ENCODE measurements at regions not wholly inside any gene's neighbourhood (a gene's known extent, or its start where the extent isn't known, plus 50 kb on each side); places are given as distances from the start of the nearest gene placed in this dataset.
"Not testable (repeated sequence)": the region's sequence is repeated elsewhere in the genome, so short reads cannot be mapped to it uniquely, and the experiment has no call there.

- TF ChIP-seq CTCF (IDR thresholded peaks at IDR 0.05; ENCODE audit: low read depth, low read length) = no peak
- Histone ChIP-seq H3K4me3 (ENCODE audit: low read depth, low read length) (no peak overlapping the region), H3K36me3 (no peaks in the 10 kb centered on the region), H3K27me3 (ENCODE audit: insufficient read depth, low read depth, severe bottlenecking) (no peaks in the 10 kb centered on the region), H3K9me3 (ENCODE audit: severe bottlenecking) (no peaks in the 10 kb centered on the region), H3K27ac (no peak overlapping the region)
- DNase-seq = no peak
These were observed 96.0 kb upstream of the VGLL4 start for GRCh38 chr3:11739706-11740105.

- no peaks in the 10 kb centered on the region for H3K27me3 ChIP-seq (ENCODE audit: insufficient read depth, low read depth, severe bottlenecking)
- no peak for TF ChIP-seq CTCF (IDR thresholded peaks at IDR 0.05; ENCODE audit: low read depth, low read length)
- no peaks in the 10 kb centered on the region for H3K36me3 ChIP-seq
These were observed 95.4 kb upstream of the VGLL4 start for GRCh38 chr3:11739123-11739522.

GRCh38 chr3:11737742-11738141, 94.0 kb upstream of the VGLL4 start:
- Histone ChIP-seq H3K4me3 (ENCODE audit: low read depth, low read length) (no peak overlapping the region), H3K27ac (no peak overlapping the region), H3K9me3 (ENCODE audit: severe bottlenecking) (no peaks in the 10 kb centered on the region), H3K36me3 (no peaks in the 10 kb centered on the region), H3K27me3 (ENCODE audit: insufficient read depth, low read depth, severe bottlenecking) (no peaks in the 10 kb centered on the region)
- DNase-seq = no peak
- no peak for TF ChIP-seq CTCF (IDR thresholded peaks at IDR 0.05; ENCODE audit: low read depth, low read length)

More at GRCh38 chr3:11739123-11739522, 95.4 kb upstream of the VGLL4 start:
- Histone ChIP-seq H3K27ac (no peak overlapping the region), H3K4me3 (ENCODE audit: low read depth, low read length) (no peak overlapping the region), H3K9me3 (ENCODE audit: severe bottlenecking) (no peaks in the 10 kb centered on the region)
- no peak for DNase-seq

GRCh38 chr3:11736136-11736833, 92.6 kb upstream of the VGLL4 start:
- no peak for TF ChIP-seq CTCF (IDR thresholded peaks at IDR 0.05; ENCODE audit: low read depth, low read length)
- H3K27me3 ChIP-seq (ENCODE audit: insufficient read depth, low read depth, severe bottlenecking) = no peaks in the 10 kb centered on the region

GRCh38 chr3:11735638-11736037, 91.9 kb upstream of the VGLL4 start:
- no peak overlapping the region for H3K4me3 ChIP-seq (ENCODE audit: low read depth, low read length)
- H3K27ac ChIP-seq = no peak overlapping the region
- H3K9me3 ChIP-seq (ENCODE audit: severe bottlenecking) = no peaks in the 10 kb centered on the region
- DNase-seq = no peak
- TF ChIP-seq CTCF (IDR thresholded peaks at IDR 0.05; ENCODE audit: low read depth, low read length) = no peak
- H3K36me3 ChIP-seq = no peaks in the 10 kb centered on the region
- H3K27me3 ChIP-seq (ENCODE audit: insufficient read depth, low read depth, severe bottlenecking) = no peaks in the 10 kb centered on the region

More at GRCh38 chr3:11736136-11736833, 92.6 kb upstream of the VGLL4 start:
- Histone ChIP-seq H3K4me3 (ENCODE audit: low read depth, low read length) (no peak overlapping the region), H3K36me3 (no peaks in the 10 kb centered on the region), H3K9me3 (ENCODE audit: severe bottlenecking) (no peaks in the 10 kb centered on the region), H3K27ac (no peak overlapping the region)
- no peak for DNase-seq

GRCh38 chr3:11735111-11735510, 91.4 kb upstream of the VGLL4 start:
- DNase-seq; H3K4me3 ChIP-seq (ENCODE audit: low read depth, low read length); H3K36me3 ChIP-seq; H3K27me3 ChIP-seq (ENCODE audit: insufficient read depth, low read depth, severe bottlenecking); H3K27ac ChIP-seq; H3K9me3 ChIP-seq (ENCODE audit: severe bottlenecking): not testable (repeated sequence)
